MM.1S (cell line): ENCODE measurements at regions not wholly inside any gene's neighbourhood (a gene's known extent, or its start where the extent isn't known, plus 50 kb on each side); places are given as distances from the start of the nearest gene placed in this dataset.

Source experiments
- EZH2 ChIP-seq: fragments of 300-600 bp; sonication (generic); optimal IDR thresholded peaks from 2 replicates; pipeline ENCODE3; 2017; ENCODE audit warnings: low read depth, mild to moderate bottlenecking, antibody characterized with exemption, low read length, mixed read lengths
- TF ChIP-seq, protein P1 (sequence below): fragments of 300-600 bp; sonication (generic); IDR thresholded peaks from 2 replicates; pipeline ENCODE4 v1.5.1; 2016; ENCODE audit warnings: antibody characterized with exemption, low read length, mixed read lengths

DNA sequence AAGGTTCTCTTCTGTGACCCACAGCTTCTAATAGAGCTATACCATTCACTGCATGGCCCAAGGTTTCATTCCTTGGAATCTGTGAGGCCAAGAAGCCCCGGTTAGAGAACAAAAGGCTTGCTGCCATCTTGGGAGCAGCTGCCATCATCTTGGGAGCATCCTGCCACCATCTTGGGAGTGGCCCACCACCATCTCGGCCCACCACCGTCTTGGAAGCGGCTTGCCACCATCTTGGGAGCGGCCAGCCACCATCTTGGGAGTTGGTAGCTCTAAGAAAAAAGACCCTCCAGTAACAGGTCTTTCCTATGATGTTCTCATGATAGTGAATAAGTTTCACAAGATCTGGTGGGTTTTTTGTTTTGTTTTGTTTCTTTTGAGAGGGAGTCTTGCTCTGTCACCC lies 703.9 kb upstream of the ANO3 start:
- no peak for TF ChIP-seq EZH2
- TF ChIP-seq, protein P1, sequence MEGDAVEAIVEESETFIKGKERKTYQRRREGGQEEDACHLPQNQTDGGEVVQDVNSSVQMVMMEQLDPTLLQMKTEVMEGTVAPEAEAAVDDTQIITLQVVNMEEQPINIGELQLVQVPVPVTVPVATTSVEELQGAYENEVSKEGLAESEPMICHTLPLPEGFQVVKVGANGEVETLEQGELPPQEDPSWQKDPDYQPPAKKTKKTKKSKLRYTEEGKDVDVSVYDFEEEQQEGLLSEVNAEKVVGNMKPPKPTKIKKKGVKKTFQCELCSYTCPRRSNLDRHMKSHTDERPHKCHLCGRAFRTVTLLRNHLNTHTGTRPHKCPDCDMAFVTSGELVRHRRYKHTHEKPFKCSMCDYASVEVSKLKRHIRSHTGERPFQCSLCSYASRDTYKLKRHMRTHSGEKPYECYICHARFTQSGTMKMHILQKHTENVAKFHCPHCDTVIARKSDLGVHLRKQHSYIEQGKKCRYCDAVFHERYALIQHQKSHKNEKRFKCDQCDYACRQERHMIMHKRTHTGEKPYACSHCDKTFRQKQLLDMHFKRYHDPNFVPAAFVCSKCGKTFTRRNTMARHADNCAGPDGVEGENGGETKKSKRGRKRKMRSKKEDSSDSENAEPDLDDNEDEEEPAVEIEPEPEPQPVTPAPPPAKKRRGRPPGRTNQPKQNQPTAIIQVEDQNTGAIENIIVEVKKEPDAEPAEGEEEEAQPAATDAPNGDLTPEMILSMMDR = no peak
